K562 (cell line): ENCODE measurements at regions not wholly inside any gene's neighbourhood (a gene's known extent, or its start where the extent isn't known, plus 50 kb on each side); places are given as distances from the start of the nearest gene placed in this dataset.

ENCODE experiments used
- E2F1 ChIP-seq: sonication (generic); formaldehyde crosslinking; IDR thresholded peaks from 2 replicates; pipeline ENCODE4 v1.8.1; 2023; ENCODE audit warnings: mild to moderate bottlenecking, missing genetic modification reagents, moderate library complexity
- MAFK ChIP-seq: IDR thresholded peaks from 2 replicates; pipeline ENCODE4 v1.6.1; 2011; ENCODE audit warnings: low read length, improper control_type of control experiment
- MYNN ChIP-seq, 2 experiments: sonication (generic); formaldehyde crosslinking in 1 of 2; IDR thresholded peaks; 2 replicates each; pipeline versions ENCODE4 v1.5.0 to v1.6.1; 2016 to 2020; ENCODE audit warnings: antibody characterized with exemption in 1 of 2, missing genetic modification reagents in 1 of 2

DNA sequence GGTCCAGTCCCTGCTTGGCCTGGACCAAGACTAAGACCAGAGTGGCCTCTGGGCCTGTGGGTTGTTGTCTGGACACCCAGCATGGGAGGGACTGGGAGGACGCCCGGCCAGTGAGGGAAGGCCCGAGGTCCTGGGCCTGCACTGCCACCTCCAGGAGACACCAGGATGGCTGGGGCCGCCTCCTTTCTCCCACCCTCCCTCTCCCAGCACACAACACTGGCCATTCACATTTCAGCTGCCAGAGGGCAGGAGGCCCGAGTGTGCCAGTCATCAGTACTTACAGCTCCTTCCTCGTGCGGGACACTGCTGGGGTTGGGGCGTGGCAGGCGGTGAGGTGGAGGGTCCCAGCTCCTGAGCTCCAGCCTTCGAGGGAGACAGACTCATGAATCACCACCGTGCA is 133.5 kb downstream of the ASB1 start:
- TF ChIP-seq MAFK = no peak
- no peak for TF ChIP-seq MYNN (IDR thresholded peaks at IDR 0.05)
- TF ChIP-seq MYNN (CRISPR knock-in tag; IDR thresholded peaks at IDR 0.05) = no peak
- no peak for TF ChIP-seq E2F1
